H9 (cell line): ENCODE measurements at regions not wholly inside any gene's neighbourhood (a gene's known extent, or its start where the extent isn't known, plus 50 kb on each side); places are given as distances from the start of the nearest gene placed in this dataset.
A peak's percentile ranks its signal among the peaks of the same experiment; 100 is the strongest.

Experiments
- DNase-seq: peaks from one replicate; pipeline ENCODE4 v3.0.0-alpha.2; 2017
- H2AFZ ChIP-seq: one replicate; pipeline ENCODE4 v1.6.1; 2013; ENCODE audit warnings: mild to moderate bottlenecking, low read length, control low read depth, moderate library complexity
- H2AK5ac ChIP-seq: 2 replicates; pipeline ENCODE4 v1.6.1; 2013; ENCODE audit warnings: low read length, control low read depth, mixed read lengths; ENCODE audit not compliant: insufficient read length
- H2BK120ac ChIP-seq: one replicate; pipeline ENCODE4 v1.6.1; 2013; ENCODE audit warnings: low read depth, mild to moderate bottlenecking, low read length, control low read depth, inconsistent platforms; ENCODE audit not compliant: poor library complexity, severe bottlenecking
- H2BK12ac ChIP-seq: 2 replicates; pipeline ENCODE4 v1.6.1; 2013; ENCODE audit warnings: low read length, control low read depth, mixed read lengths, low read depth; ENCODE audit not compliant: insufficient read length
- H2BK15ac ChIP-seq: 2 replicates; pipeline ENCODE4 v1.6.1; 2013; ENCODE audit warnings: low read depth, low read length, control low read depth
- H2BK20ac ChIP-seq: one replicate; pipeline ENCODE4 v1.6.1; 2013; ENCODE audit warnings: low read depth, mild to moderate bottlenecking, low read length, control low read depth, inconsistent platforms; ENCODE audit not compliant: poor library complexity, severe bottlenecking
- H2BK5ac ChIP-seq: 2 replicates; pipeline ENCODE4 v1.6.1; 2013; ENCODE audit warnings: low read length, control low read depth, mixed read lengths; ENCODE audit not compliant: insufficient read length
- H3K14ac ChIP-seq: 2 replicates; pipeline ENCODE4 v1.6.1; 2013; ENCODE audit warnings: low read length, control low read depth; ENCODE audit not compliant: insufficient read depth
- H3K18ac ChIP-seq: 2 replicates; pipeline ENCODE4 v1.6.1; 2013; ENCODE audit warnings: low read depth, mild to moderate bottlenecking, mixed read lengths, low read length, control low read depth; ENCODE audit not compliant: insufficient read length
- H3K23ac ChIP-seq: 2 replicates; pipeline ENCODE4 v1.6.1; 2013; ENCODE audit warnings: low read length, control low read depth, mixed read lengths, low read depth; ENCODE audit not compliant: insufficient read length
- H3K23me2 ChIP-seq: 2 replicates; pipeline ENCODE4 v1.6.1; 2013; ENCODE audit warnings: low read depth, mild to moderate bottlenecking, mixed read lengths, low read length, control low read depth; ENCODE audit not compliant: insufficient read length, poor library complexity, severe bottlenecking
- H3K27ac ChIP-seq: 2 replicates; pipeline ENCODE4 v1.5.1; 2013; ENCODE audit warnings: low read length, control low read depth, mixed read lengths, low read depth; ENCODE audit not compliant: insufficient read length
- H3K27me3 ChIP-seq: 2 replicates; pipeline ENCODE4 v1.6.1; 2013; ENCODE audit warnings: low read length, control low read depth, inconsistent platforms; ENCODE audit not compliant: insufficient read depth
- H3K4ac ChIP-seq: 2 replicates; pipeline ENCODE4 v1.6.1; 2013; ENCODE audit warnings: low read depth, mild to moderate bottlenecking, control low read depth, inconsistent platforms, low read length, moderate library complexity
- H3K4me1 ChIP-seq: 2 replicates; pipeline ENCODE4 v1.6.1; 2013; ENCODE audit warnings: low read length, control low read depth, inconsistent platforms; ENCODE audit not compliant: insufficient read depth
- H3K4me2 ChIP-seq: 2 replicates; pipeline ENCODE4 v1.6.1; 2013; ENCODE audit warnings: low read length, control low read depth, mixed read lengths; ENCODE audit not compliant: insufficient read length, insufficient read depth
- H3K56ac ChIP-seq: 2 replicates; pipeline ENCODE4 v1.6.1; 2013; ENCODE audit warnings: low read depth, mild to moderate bottlenecking, mixed read lengths, low read length, control low read depth; ENCODE audit not compliant: insufficient read length
- H3K79me1 ChIP-seq: 2 replicates; pipeline ENCODE4 v1.6.1; 2013; ENCODE audit warnings: low read depth, mild to moderate bottlenecking, moderate library complexity, low read length, control low read depth, inconsistent platforms; ENCODE audit not compliant: insufficient read depth, poor library complexity, severe bottlenecking
- H3K79me2 ChIP-seq: 2 replicates; pipeline ENCODE4 v1.6.1; 2013; ENCODE audit warnings: low read length, control low read depth, inconsistent platforms; ENCODE audit not compliant: insufficient read depth
- H3K9ac ChIP-seq: 2 replicates; pipeline ENCODE4 v1.6.1; 2013; ENCODE audit warnings: low read length, control low read depth, mixed read lengths; ENCODE audit not compliant: insufficient read length; ENCODE audit errors: extremely low read depth
- H3K9me3 ChIP-seq: one replicate; pipeline ENCODE4 v1.6.1; 2013; ENCODE audit warnings: low read depth, low read length, inconsistent platforms; ENCODE audit not compliant: control insufficient read depth
- H3T11ph ChIP-seq: one replicate; pipeline ENCODE4 v1.6.1; 2013; ENCODE audit warnings: mild to moderate bottlenecking, low read length, control low read depth, inconsistent platforms
- H4K20me1 ChIP-seq: one replicate; pipeline ENCODE4 v1.6.1; 2013; ENCODE audit not compliant: control insufficient read depth, insufficient read length, insufficient read depth
- H4K5ac ChIP-seq: 2 replicates; pipeline ENCODE4 v1.6.1; 2013; ENCODE audit warnings: low read depth, mild to moderate bottlenecking, mixed read lengths, low read length, control low read depth; ENCODE audit not compliant: insufficient read length
- H4K8ac ChIP-seq: replicated peaks from 2 replicates; pipeline ENCODE4 v1.6.1; 2013; ENCODE audit warnings: low read length, control low read depth, mixed read lengths, low read depth; ENCODE audit not compliant: insufficient read length
- H4K91ac ChIP-seq: 2 replicates; pipeline ENCODE4 v1.6.1; 2013; ENCODE audit warnings: low read depth, mild to moderate bottlenecking, moderate library complexity, mixed read lengths, low read length, control low read depth; ENCODE audit not compliant: insufficient read length
- H3K27ac Mint-ChIP-seq, 3 experiments: 2 replicates in 2 of 3; 3 replicates in 1 of 3; pipeline ENCODE4 v1.8.0; 2020 to 2021; ENCODE audit warnings: mixed read lengths in 3 of 3, mild to moderate bottlenecking in 1 of 3, moderate library complexity in 1 of 3
- H3K27me3 Mint-ChIP-seq: 2 replicates; pipeline ENCODE4 v1.8.0; 2021; ENCODE audit warnings: low read depth, mild to moderate bottlenecking, moderate library complexity, mixed read lengths
- H3K36me3 Mint-ChIP-seq, 3 experiments: 2 replicates in 2 of 3; 3 replicates in 1 of 3; pipeline ENCODE4 v1.8.0; 2020 to 2021; ENCODE audit warnings: low read depth in 3 of 3, mixed read lengths in 3 of 3; ENCODE audit not compliant: insufficient read depth in 1 of 3
- H3K4me1 Mint-ChIP-seq, 2 experiments: 2 replicates each; pipeline ENCODE4 v1.8.0; 2020; ENCODE audit warnings: mixed read lengths in 2 of 2
- H3K4me3 Mint-ChIP-seq, 2 experiments: 2 replicates in 1 of 2; 3 replicates in 1 of 2; pipeline ENCODE4 v1.8.0; 2020 to 2021; ENCODE audit warnings: mild to moderate bottlenecking in 2 of 2, mixed read lengths in 2 of 2, moderate library complexity in 1 of 2
- H3K9me3 Mint-ChIP-seq, 2 experiments: 2 replicates in 1 of 2; 3 replicates in 1 of 2; pipeline ENCODE4 v1.8.0; 2020; ENCODE audit warnings: mild to moderate bottlenecking in 2 of 2, mixed read lengths in 2 of 2, moderate library complexity in 1 of 2
- WGBS: extraction: QIAGEN DNeasy Blood & Tissue Kit; methylation state at CpG from one replicate; pipeline ENCODE4 v1.1.7; 2013; ENCODE audit warnings: missing lambda C conversion rate, low lambda C conversion rate, mixed read lengths; ENCODE audit not compliant: insufficient read length; ENCODE audit errors: extremely low coverage; 5-methylcytosine and 5-hydroxymethylcytosine counted together
- TF ChIP-seq, protein P1 (sequence below): fragments of 200-600 bp; sonication (generic); conservative IDR thresholded peaks from 3 replicates; pipeline ENCODE4 v1.8.0; 2021; ENCODE audit warnings: antibody characterized with exemption, mild to moderate bottlenecking

DNA sequence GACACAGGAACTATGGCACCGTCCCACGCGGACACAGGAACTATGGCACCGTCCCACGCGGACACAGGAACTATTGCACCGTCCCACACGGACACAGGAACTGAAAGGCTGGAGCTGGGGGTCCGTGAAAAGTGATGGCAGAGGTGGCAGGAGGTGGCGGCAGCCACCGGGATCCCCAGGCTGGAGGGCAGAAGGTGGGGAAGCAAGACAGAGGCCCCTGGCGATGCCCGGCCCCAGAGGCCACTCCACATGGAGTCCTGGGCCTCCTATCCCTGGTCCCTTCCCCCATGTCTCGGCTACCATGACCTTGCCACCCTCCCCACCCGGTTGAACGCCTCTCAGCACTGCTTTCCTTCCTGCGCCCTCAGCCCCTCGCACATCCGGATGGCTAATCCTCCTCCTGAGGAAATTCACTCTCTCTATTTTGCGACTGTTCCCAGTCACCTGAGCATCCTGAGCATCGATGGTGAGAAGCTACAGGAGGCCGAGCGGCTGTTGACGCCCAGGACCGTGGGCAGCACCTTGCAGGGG lies 181.4 kb downstream of the TMEM18 start:
- no peak overlapping the region for H4K91ac ChIP-seq

More for the DNA sequence above, 181.4 kb downstream of the TMEM18 start:
- H2BK20ac ChIP-seq: no peak overlapping the region
- no peaks in the 10 kb centered on the region for H3K79me2 ChIP-seq
- Mint-ChIP-seq H3K27ac (no peak overlapping the region), H3K36me3 (no peaks in the 10 kb centered on the region), H3K27me3 (peaks cover 32% of the 10 kb centered on the region), H3K4me1 (peaks cover 3 to 8% of the 10 kb centered on the region in 2 experiments; a peak in 3 of 4 replicates), H3K9me3 (no peaks in the 10 kb centered on the region), H3K4me3 (no peak overlapping the region)
- no peaks in the 10 kb centered on the region for H3K79me1 ChIP-seq
- no peaks in the 10 kb centered on the region for H3K4me1 ChIP-seq
- H3K27ac ChIP-seq: no peak overlapping the region
- no peak overlapping the region for H2BK5ac ChIP-seq
- DNase-seq: no peak
- no peaks in the 10 kb centered on the region for H3K9me3 ChIP-seq
- no peak overlapping the region for H3K4me2 ChIP-seq
- H4K8ac ChIP-seq: no peak overlapping the region
- no CpG with 5 or more reads among the region's 25 CpGs for WGBS
- H4K5ac ChIP-seq: no peak overlapping the region
- H3K56ac ChIP-seq: no peak overlapping the region
- no peaks in the 10 kb centered on the region for H3K23me2 ChIP-seq
- H3T11ph ChIP-seq: no peak overlapping the region
- no peak overlapping the region for H2AFZ ChIP-seq
- no peak overlapping the region for H2BK12ac ChIP-seq
- H3K23ac ChIP-seq: no peak overlapping the region
- H2AK5ac ChIP-seq: no peak overlapping the region
- H3K9ac ChIP-seq: no peak overlapping the region
- no peak overlapping the region for H3K14ac ChIP-seq
- no peak overlapping the region for H3K4ac ChIP-seq
- no peaks in the 10 kb centered on the region for H4K20me1 ChIP-seq
- TF ChIP-seq, protein P1, sequence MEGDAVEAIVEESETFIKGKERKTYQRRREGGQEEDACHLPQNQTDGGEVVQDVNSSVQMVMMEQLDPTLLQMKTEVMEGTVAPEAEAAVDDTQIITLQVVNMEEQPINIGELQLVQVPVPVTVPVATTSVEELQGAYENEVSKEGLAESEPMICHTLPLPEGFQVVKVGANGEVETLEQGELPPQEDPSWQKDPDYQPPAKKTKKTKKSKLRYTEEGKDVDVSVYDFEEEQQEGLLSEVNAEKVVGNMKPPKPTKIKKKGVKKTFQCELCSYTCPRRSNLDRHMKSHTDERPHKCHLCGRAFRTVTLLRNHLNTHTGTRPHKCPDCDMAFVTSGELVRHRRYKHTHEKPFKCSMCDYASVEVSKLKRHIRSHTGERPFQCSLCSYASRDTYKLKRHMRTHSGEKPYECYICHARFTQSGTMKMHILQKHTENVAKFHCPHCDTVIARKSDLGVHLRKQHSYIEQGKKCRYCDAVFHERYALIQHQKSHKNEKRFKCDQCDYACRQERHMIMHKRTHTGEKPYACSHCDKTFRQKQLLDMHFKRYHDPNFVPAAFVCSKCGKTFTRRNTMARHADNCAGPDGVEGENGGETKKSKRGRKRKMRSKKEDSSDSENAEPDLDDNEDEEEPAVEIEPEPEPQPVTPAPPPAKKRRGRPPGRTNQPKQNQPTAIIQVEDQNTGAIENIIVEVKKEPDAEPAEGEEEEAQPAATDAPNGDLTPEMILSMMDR: no peak
- H3K27me3 ChIP-seq: no peaks in the 10 kb centered on the region
- H2BK120ac ChIP-seq: no peak overlapping the region
- H3K18ac ChIP-seq: peak overlapping the region; percentile 12
- H2BK15ac ChIP-seq: no peak overlapping the region
